Muscle layer of colon (tissue), 2 donors: ENCODE measurements at regions not wholly inside any gene's neighbourhood (a gene's known extent, or its start where the extent isn't known, plus 50 kb on each side); places are given as distances from the start of the nearest gene placed in this dataset.
"Not testable (repeated sequence)": the region's sequence is repeated elsewhere in the genome, so short reads cannot be mapped to it uniquely, and the experiment has no call there.

ENCODE experiments used
- H3K27ac ChIP-seq: one replicate; pipeline ENCODE4 v1.7.0; 2013; ENCODE audit warnings: low read depth, mild to moderate bottlenecking, low read length, moderate library complexity
- H3K27me3 ChIP-seq, 2 donors: one replicate each; pipeline ENCODE4 v1.7.0; 2013; ENCODE audit warnings: low read length in 2 of 2, mild to moderate bottlenecking in 2 of 2; ENCODE audit not compliant: insufficient read depth in 2 of 2, control insufficient read depth in 1 of 2
- H3K36me3 ChIP-seq: one replicate; pipeline ENCODE4 v1.7.0; 2013; ENCODE audit warnings: mild to moderate bottlenecking, low read length; ENCODE audit not compliant: insufficient read depth
- H3K4me1 ChIP-seq: one replicate; pipeline ENCODE4 v1.7.0; 2013; ENCODE audit warnings: mild to moderate bottlenecking, low read length; ENCODE audit not compliant: insufficient read depth
- H3K4me3 ChIP-seq, 2 donors: one replicate each; pipeline ENCODE4 v1.7.0; 2013; ENCODE audit warnings: low read length in 2 of 2, low read depth in 1 of 2, mild to moderate bottlenecking in 1 of 2, moderate library complexity in 1 of 2
- H3K9ac ChIP-seq: one replicate; pipeline ENCODE4 v1.7.0; 2013; ENCODE audit warnings: low read length
- H3K9me3 ChIP-seq: one replicate; pipeline ENCODE4 v1.7.0; 2013; ENCODE audit warnings: mild to moderate bottlenecking, low read length
- donor health status: abdominal sarcoma.
- donor health status: Adenocarcinoma of cecum.

DNA sequence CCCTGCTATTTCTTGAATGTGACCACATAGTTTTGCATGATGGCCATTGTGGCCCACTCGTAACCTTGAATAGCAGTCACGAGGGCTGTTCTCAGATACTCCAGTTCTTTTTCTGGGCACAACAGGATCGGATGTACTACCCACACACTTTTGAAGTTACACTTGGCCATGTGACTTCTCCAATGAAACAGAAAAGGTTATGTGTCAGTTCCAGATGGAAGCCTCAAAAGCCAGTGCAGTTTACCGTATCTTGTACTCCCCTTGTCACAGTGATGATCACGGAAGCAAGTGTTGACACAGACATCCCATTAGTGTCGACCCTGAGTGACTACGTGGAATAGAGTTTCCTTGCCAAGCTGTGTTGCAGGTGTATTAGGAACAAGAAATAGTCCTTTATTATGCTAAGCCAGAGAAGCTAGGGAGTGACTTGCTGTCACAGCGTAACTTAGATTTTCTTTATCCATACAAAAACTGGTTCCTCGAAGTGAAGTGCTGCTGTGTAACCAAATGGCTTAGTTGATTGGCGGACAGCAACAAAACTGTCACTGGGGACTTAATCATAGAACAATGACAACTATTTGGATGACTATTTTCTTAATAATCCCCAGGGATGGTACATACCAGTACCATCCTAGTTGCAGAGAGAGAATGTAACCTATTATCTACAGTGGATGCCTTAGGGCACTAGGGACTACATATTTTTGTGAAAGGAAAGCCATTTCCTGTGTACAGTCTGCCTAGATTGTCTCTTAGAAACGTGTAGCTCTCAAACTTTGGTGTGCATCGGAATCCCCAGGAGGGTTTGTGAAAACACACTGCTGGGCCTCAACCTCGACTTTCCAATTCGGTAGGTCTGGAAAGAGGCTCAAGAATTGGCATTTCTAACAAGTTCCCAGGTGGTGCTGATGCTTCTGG, 90.1 kb upstream of the DMRT1 start:
- Histone ChIP-seq H3K9ac (no peak overlapping the region), H3K4me3 (no peak overlapping the region), H3K4me1 (no peaks in the 10 kb centered on the region), H3K36me3 (peaks cover 20% of the 10 kb centered on the region), H3K27ac (no peak overlapping the region), H3K9me3 (no peaks in the 10 kb centered on the region), H3K27me3 (no peaks in the 10 kb centered on the region)

DNA sequence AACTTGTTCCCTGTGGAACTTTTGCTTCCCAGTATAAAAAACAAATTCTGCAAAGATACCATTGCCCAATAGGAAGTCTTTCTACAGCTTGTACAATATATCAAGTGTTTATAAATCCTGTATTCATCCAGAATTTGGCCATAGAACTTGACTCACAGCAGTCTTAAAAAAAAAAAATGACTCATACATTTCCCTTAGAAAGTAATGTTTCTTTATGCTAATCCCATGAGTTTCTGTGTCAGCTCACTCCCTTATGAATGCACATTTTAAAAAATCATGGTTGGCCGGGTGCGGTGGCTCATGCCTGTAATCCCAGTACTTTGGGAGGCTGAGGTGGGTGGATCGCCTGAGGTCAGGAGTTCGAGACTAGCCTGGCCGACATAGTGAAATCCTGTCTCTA, 89.3 kb upstream of the DMRT1 start:
- Histone ChIP-seq H3K9ac (no peak overlapping the region), H3K4me3 (no peak overlapping the region)

DNA sequence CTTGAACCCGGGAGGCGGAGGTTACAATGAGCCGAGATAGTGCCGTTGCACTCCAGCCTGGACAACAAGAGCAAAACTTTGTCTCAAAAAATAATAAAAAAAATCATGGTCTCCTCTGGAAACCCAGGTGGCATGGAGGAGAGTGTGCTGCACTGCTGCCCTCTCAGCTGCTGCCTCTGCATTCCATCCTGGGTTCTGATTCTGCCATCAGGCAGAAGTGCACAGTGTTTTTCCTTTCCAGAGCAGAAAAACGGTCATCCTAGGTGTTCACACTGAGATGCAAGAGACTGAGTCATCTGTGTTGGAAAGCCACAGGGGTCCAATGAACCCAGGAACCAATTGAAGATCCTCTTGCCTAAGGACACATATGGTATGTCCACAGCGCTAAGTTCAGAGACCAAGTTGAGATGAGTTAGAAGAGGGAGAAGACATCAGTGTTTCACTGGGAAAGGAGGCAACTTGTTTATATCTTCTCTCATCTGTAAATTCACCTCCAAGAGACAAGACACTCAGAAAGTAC, 88.8 kb upstream of the DMRT1 start:
- no peak overlapping the region for H3K27ac ChIP-seq

More for the DNA sequence above, 89.3 kb upstream of the DMRT1 start:
- Histone ChIP-seq H3K4me1 (no peaks in the 10 kb centered on the region), H3K36me3 (peaks cover 16% of the 10 kb centered on the region), H3K27me3 (no peaks in the 10 kb centered on the region), H3K27ac (no peak overlapping the region), H3K9me3 (no peaks in the 10 kb centered on the region)

DNA sequence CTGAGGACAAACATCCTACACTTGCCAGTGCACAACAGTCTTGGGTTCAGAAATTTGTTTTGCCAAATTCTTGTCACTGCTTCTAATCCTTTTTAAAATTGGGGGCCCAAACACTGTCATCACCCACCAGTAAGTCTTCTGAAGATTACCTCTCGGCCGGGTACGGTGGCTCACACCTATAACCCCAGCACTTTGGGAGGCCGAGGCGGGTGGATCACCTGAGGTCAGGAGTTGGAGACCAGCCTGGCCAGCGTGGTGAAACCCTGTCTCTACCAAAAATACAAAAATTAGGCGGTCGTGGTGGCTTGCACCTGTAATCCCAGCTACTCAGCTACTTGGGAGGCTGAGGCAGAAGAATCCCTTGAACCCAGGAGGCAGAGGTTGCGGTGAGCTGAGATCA, 87.8 kb upstream of the DMRT1 start:
- H3K4me1 ChIP-seq, H3K9me3 ChIP-seq, H3K36me3 ChIP-seq: not testable (repeated sequence)

More for the DNA sequence above, 88.8 kb upstream of the DMRT1 start:
- H3K27me3 ChIP-seq: no peaks in the 10 kb centered on the region
- peaks cover 11% of the 10 kb centered on the region for H3K36me3 ChIP-seq
- H3K4me3 ChIP-seq: no peak overlapping the region
- H3K9ac ChIP-seq: no peak overlapping the region
- H3K4me1 ChIP-seq: no peaks in the 10 kb centered on the region
- H3K9me3 ChIP-seq: no peaks in the 10 kb centered on the region

DNA sequence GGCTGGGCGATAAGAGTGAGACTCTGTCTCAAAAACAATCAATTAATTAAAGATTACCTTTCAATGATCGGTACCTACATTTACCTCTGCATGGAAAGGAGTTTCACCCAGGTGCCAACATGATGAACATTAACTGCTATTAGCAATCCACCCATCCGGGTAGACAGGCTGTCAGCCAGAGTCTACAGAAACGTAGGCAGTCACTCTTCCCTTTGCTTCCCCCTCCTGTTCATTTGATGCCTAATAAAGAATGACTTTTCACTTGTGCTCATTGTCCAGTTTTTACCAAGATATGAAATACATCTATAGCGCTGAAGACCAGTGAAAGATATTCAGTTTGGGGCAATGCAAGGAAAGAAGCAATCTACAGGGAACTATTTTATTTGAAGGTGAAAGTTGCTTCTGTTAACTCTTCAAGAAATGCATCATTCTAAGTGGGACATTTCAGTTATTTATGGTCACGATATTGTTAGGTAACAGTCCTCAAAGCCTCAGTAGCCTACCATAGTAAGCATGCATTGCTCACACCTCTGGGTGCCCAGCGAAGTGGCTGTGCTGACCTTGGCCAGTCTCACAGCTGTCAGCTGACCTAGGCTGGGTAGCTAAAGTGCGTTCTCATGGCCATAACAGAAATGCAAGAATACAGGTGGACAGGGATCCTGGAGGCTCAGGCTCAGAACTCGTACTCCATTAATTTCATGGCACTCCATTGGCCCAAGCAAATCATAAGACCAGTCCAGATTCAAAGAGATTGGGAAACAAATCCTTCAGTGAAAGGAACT, 87.2 kb upstream of the DMRT1 start:
- Histone ChIP-seq H3K9me3 (no peaks in the 10 kb centered on the region), H3K4me3 (no peak overlapping the region), H3K9ac (no peak overlapping the region), H3K27ac (no peak overlapping the region), H3K27me3 (no peaks in the 10 kb centered on the region), H3K4me1 (no peaks in the 10 kb centered on the region), H3K36me3 (peaks cover under 1% of the 10 kb centered on the region)

More for the DNA sequence above, 87.8 kb upstream of the DMRT1 start:
- not testable (repeated sequence) for H3K27me3 ChIP-seq, H3K27ac ChIP-seq, H3K4me3 ChIP-seq, H3K9ac ChIP-seq

DNA sequence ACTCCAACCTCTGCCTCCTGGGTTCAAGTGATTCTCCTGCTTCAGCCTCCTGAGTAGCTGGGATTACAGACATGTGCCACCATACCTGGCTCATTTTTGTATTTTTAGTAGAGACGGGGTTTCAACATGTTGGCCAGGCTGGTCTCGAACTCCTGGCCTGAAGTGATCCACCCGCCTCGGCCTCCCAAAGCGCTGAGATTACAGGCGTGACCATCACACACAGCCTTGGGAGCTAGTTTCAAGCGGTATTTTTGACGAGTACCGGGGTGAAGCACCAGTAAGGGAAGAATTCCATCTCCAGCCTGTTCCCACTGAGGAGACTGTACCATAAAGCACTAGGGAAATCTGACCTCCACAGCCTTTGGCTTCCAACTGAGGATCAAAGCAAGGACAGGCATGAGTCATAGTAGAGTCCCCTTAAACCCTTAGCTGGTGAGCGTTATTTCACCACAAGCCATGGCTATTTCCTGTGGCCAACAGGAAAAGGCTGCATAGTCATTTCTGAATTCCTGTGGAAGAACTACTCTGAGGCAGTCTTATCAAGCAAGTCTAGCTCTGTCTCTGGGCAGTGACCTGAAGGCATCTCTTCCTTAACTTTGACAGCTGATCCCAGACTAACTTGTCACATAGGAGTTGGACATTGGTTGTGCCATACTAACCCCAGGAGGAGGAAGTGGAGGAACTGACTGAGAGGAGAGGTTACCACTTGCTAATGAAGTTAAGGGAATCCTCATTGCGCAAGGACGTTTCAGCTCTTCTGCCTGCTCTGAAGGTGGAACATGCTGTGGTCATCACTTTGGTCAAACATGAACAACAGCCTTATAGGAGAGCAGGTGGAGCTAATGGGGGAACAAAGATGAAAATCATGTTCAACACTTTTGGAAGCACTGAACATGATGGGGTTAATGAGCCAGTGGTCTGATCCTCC, 85.8 kb upstream of the DMRT1 start:
- no peak overlapping the region for H3K9ac ChIP-seq
- H3K36me3 ChIP-seq: no peaks in the 10 kb centered on the region
- no peaks in the 10 kb centered on the region for H3K4me1 ChIP-seq
- no peak overlapping the region for H3K27ac ChIP-seq
- no peaks in the 10 kb centered on the region for H3K9me3 ChIP-seq
- H3K27me3 ChIP-seq: no peaks in the 10 kb centered on the region
- H3K4me3 ChIP-seq: no peak overlapping the region

DNA sequence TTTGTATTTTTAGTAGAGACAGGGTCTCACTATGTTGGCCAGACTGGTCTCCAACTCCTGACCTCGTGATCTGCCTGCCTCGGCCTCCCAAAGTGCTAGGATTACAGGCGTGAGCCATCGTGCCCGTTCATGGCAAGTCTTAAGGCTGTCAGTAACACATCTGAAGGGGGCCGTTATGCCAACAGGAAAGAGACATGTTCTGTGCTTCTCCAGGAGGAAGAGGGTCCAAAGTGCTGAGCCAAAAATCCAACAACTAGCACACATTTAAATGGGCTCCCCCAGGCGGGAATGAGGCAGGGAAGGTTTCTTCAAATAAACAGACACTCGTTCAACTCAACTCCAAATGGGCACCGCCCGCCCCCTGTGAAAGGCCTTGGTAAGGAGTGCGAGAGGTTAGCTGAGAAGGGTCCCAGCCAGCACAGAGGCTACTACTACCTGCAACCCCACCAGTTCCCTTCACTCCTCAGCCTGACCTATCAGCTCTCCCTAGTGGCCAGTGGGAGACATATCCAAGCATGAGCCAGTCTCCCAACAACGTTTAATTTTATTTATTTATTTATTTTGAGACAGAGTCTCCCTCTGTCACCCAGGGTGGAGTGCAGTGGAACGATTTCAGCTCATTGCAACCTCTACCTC, 84.1 kb upstream of the DMRT1 start:
- Histone ChIP-seq H3K27ac (no peak overlapping the region), H3K9me3 (no peaks in the 10 kb centered on the region), H3K9ac (no peak overlapping the region), H3K36me3 (no peaks in the 10 kb centered on the region), H3K27me3 (no peaks in the 10 kb centered on the region), H3K4me1 (no peaks in the 10 kb centered on the region), H3K4me3 (no peak overlapping the region)

DNA sequence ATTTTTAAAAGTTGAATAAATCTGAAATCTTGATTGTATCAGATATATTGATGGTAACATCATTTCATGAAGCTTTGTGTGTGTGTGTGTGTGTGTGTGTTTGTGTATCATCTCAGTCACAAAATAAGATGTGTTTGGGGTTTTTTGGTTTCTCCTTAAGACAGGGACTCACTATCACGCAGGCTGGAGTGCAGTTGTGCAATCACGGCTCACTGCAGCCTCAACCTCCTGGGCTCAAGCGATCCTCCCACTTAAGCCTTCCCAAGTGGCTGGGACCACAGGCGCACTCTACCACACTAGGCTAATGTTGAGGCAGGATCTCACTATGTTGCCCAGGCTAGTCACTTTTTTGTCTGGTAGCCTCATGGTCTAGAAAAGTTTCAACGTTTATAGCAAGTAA, 83.4 kb upstream of the DMRT1 start:
- Histone ChIP-seq H3K9me3 (no peaks in the 10 kb centered on the region), H3K4me3 (no peak overlapping the region), H3K36me3 (no peaks in the 10 kb centered on the region), H3K27ac (no peak overlapping the region), H3K4me1 (no peaks in the 10 kb centered on the region), H3K27me3 (no peaks in the 10 kb centered on the region), H3K9ac (no peak overlapping the region)

DNA sequence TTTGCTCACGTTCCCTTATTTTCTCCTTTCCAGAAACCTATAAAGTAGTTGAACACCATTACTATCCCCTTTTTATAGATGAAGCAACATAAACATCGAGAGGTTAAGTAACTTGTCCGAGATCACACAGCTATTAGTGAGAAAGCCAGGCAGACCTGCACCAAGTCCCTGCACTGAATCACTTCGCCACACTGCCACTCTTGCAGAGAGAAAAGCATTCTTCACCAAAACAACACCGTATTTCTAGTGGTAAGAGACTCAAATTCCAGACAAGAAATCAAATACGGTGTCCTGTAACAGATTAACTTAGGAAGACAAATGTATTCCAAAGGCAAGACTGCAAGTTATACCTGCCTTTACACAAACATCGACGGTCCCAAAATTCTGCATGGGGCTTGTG, 82.0 kb upstream of the DMRT1 start:
- no peak overlapping the region for H3K27ac ChIP-seq

DNA sequence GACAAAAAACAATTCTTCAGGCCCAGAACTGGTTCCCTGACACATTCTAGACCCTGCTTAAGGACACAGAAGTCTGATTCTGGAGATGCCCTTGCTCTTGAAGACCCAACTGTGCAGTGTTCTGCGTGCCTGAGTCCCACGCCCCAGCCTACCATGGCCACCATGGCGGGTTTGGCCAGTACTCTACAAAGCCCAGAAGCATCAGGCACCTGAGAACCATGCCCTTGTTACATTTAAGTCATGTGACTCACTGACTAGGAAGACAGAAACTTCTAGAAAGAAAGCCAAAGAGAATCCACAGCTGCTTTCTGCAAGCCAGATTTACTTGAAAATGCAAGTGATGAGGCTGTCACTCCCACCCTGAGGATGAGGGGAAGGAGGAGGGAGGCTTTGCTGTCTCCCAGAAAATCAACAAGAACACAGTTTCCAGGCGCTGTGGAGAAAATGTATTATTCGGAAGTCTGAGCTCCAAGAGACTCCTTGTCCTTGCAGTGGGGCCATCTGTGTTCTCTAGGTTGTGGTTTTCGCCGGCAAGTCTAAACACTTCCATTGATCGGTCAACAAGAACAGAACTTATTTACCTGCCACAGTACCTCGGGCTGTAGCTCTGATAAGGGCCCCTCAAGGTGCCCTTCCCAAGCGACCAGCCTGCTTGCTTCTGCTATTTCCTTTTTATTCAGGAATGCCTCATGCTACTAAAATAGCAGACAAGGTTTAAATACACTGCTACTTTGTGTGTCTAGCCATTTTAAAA, 81.3 kb upstream of the DMRT1 start:
- no peaks in the 10 kb centered on the region for H3K9me3 ChIP-seq
- H3K27ac ChIP-seq: no peak overlapping the region
- no peak overlapping the region for H3K9ac ChIP-seq
- peaks cover 3% of the 10 kb centered on the region for H3K4me1 ChIP-seq
- H3K36me3 ChIP-seq: no peaks in the 10 kb centered on the region
- no peak overlapping the region for H3K4me3 ChIP-seq
- no peaks in the 10 kb centered on the region for H3K27me3 ChIP-seq

More for the DNA sequence above, 82.0 kb upstream of the DMRT1 start:
- peaks cover 3% of the 10 kb centered on the region for H3K4me1 ChIP-seq
- H3K27me3 ChIP-seq: no peaks in the 10 kb centered on the region
- no peak overlapping the region for H3K4me3 ChIP-seq
- H3K36me3 ChIP-seq: no peaks in the 10 kb centered on the region
- H3K9ac ChIP-seq: no peak overlapping the region
- H3K9me3 ChIP-seq: no peaks in the 10 kb centered on the region
